Mammary epithelial cell (primary cell): ENCODE measurements at regions not wholly inside any gene's neighbourhood (a gene's known extent, or its start where the extent isn't known, plus 50 kb on each side); places are given as distances from the start of the nearest gene placed in this dataset.

Experiments used
- CTCF ChIP-seq, 2 donors: IDR thresholded peaks in 1 of 2; conservative IDR thresholded peaks in 1 of 2; 2 replicates each; pipeline ENCODE4 v1.5.1; 2011 to 2012; ENCODE audit warnings: inconsistent platforms in 2 of 2, low read length in 2 of 2, mild to moderate bottlenecking in 2 of 2, control low read depth in 1 of 2, low read depth in 1 of 2; ENCODE audit not compliant: insufficient read depth in 1 of 2; ENCODE audit errors: extremely low read depth in 1 of 2
- EZH2 ChIP-seq: IDR thresholded peaks from 2 replicates; pipeline ENCODE4 v1.6.1; 2012; ENCODE audit warnings: low read length, inconsistent platforms, borderline replicate concordance

- TF ChIP-seq CTCF (conservative IDR thresholded peaks at IDR 0.05 in 1 of 2, IDR thresholded peaks at IDR 0.05 in 1 of 2; ENCODE audit: extremely low read depth in 1 of 2, insufficient read depth in 1 of 2, low read depth in 1 of 2, low read length in 2 of 2): no peak
- TF ChIP-seq EZH2: no peak
Measured at GRCh38 chr20:21569586-21569985, 55.7 kb upstream of the NKX2-2 start.
